Psoas muscle (tissue), 7 donors: ENCODE measurements at regions not wholly inside any gene's neighbourhood (a gene's known extent, or its start where the extent isn't known, plus 50 kb on each side); places are given as distances from the start of the nearest gene placed in this dataset.

Experiments
- ATAC-seq, 4 donors: fragments of 200-7000 bp; cut with Tn5 transposase; one replicate each; pipeline ENCODE4 v1.9.1; 2020; ENCODE audit warnings: moderate library complexity in 3 of 4, mild to moderate bottlenecking in 2 of 4
- DNase-seq, 2 donors: peaks; one replicate each; pipeline ENCODE4 v3.0.0-alpha.2; 2020
- H3K27ac ChIP-seq: fragments of 200-600 bp; one replicate; pipeline ENCODE4 v1.8.0; 2022
- H3K27me3 ChIP-seq, 3 donors: fragments of 200-600 bp in 1 of 3; one replicate each; pipeline versions ENCODE4 v1.6.1 to v1.8.0; 2013 to 2022; ENCODE audit warnings: low read length in 2 of 3, mild to moderate bottlenecking in 2 of 3, moderate library complexity in 1 of 3; ENCODE audit not compliant: insufficient read depth in 3 of 3
- H3K36me3 ChIP-seq, 2 donors: fragments of 200-600 bp in 1 of 2; one replicate each; pipeline versions ENCODE4 v1.6.1 to v1.8.0; 2013 to 2022; ENCODE audit warnings: low read depth in 1 of 2, mild to moderate bottlenecking in 1 of 2, moderate library complexity in 1 of 2; ENCODE audit not compliant: insufficient read depth in 1 of 2
- H3K4me1 ChIP-seq: fragments of 200-600 bp; one replicate; pipeline ENCODE4 v1.8.0; 2022
- H3K4me3 ChIP-seq: fragments of 200-600 bp; one replicate; pipeline ENCODE4 v1.8.0; 2022; ENCODE audit warnings: mild to moderate bottlenecking
- H3K9me3 ChIP-seq: fragments of 200-600 bp; one replicate; pipeline ENCODE4 v1.8.0; 2022
- CTCF ChIP-seq: fragments of 200-600 bp; IDR thresholded peaks from one replicate; pipeline ENCODE4 v1.8.0; 2022; ENCODE audit warnings: antibody characterized with exemption
- WGBS, 3 donors: extraction: QIAGEN DNeasy Blood & Tissue Kit; methylation state at CpG; one replicate each; pipeline versions ENCODE4 v1.1.6 to v1.1.7; 2013; 5-methylcytosine and 5-hydroxymethylcytosine counted together
- intact Hi-C, 2 donors: fragments of 100-400 bp; cut with DNase I; formaldehyde crosslinking; loops; one replicate each; pipeline versions ENCODE4 v1.11.0 to v1.14.2; 2022
- donor health status: healthy with polysubstance abuse.
- donor health status: DM: no; HTN: no; CAD: no; lungs with moderate emphysema.
- donor health status: Bipolar disorder and iron deficiency.
- donor health status: healthy.
- donor health status: DM: yes; HTN: yes; CAD: no.
- donor health status: DM: no; HTN: no; CAD: no.
- donor health status: DM: yes; HTN: yes; CAD: no.

DNA sequence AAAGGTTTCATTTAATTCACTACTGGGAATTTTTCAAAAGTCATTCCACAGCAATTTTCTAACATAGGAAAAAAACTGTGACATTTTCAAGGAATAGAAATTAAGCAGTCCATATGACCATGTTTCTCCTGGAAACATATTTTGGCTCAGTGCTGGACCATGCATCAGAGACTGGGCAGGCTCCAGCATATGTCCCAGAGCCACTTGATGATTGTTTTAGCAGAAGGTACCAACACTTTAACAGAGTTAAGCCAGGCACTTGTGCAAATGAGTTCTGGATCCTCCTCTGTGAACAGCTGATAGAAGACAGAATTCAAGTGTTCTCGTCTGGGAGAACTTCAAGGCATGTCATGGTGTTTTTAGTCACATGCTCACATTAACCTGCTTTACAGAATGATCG lies 516.3 kb downstream of the COL12A1 start:
- WGBS, 3 donors: 36 to 56% (median 50%) methylated on average over 2 of the region's 2 CpGs
- Histone ChIP-seq H3K27me3 (no peaks in the 10 kb centered on the region), H3K9me3 (no peaks in the 10 kb centered on the region), H3K36me3 (no peaks in the 10 kb centered on the region), H3K27ac (no peak overlapping the region), H3K4me1 (no peaks in the 10 kb centered on the region), H3K4me3 (no peak overlapping the region)
- no peak for TF ChIP-seq CTCF
- no peak for ATAC-seq
- intact Hi-C loops: no loop called here
- DNase-seq: no peak

DNA sequence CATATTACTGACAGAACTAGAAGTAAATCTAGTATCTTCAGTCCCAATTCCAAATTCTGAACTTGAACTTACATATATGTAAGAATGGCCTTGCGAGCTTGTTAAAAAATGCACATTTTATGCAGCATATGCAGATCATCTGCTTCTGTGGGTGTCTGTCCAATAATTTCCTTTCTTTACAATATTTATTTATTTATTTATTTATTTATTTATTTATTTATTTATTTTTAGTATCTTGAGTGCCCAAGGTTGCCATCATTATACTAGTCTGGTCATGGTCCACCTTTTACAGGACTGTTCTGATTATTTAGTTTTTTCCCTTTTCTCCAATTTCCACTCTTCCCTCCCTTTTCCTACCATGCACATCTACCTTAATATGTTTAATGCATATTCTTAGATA lies 528.4 kb downstream of the COL12A1 start:
- no peaks in the 10 kb centered on the region for H3K4me1 ChIP-seq
- no peaks in the 10 kb centered on the region for H3K9me3 ChIP-seq
- intact Hi-C loops: no loop called here
- H3K27me3 ChIP-seq: no peaks in the 10 kb centered on the region
- 55 to 94% (median 60%) methylated on average over 1 of the region's 1 CpG for WGBS, 3 donors
- H3K27ac ChIP-seq: no peak overlapping the region
- no peak for DNase-seq
- H3K36me3 ChIP-seq: no peaks in the 10 kb centered on the region
- no peak for ATAC-seq
- no peak overlapping the region for H3K4me3 ChIP-seq
- no peak for TF ChIP-seq CTCF

DNA sequence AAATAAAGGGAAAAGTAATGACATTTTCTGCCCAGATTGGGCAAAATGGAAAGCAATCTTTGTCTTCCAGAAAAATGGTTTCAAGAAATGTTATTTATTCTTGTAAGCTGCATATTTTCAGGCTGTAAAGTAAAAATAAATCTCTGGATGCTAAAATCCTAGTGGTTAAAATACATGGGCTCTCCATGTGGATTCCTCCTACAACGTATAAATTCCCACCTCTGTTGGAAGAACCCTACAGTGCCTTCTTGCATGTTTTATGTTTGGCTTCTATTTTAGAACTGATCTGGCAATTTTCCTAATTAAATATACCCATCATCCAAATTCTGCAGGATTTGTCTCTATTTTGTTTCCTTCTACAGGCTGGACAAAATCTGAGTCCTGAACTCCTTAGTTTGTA lies 528.9 kb downstream of the COL12A1 start:
- Histone ChIP-seq H3K27me3 (no peaks in the 10 kb centered on the region), H3K4me3 (no peak overlapping the region), H3K27ac (no peak overlapping the region), H3K36me3 (no peaks in the 10 kb centered on the region), H3K9me3 (no peaks in the 10 kb centered on the region), H3K4me1 (no peaks in the 10 kb centered on the region)
- no peak for DNase-seq
- TF ChIP-seq CTCF: no peak
- no peak for ATAC-seq
- intact Hi-C loops: no loop called here
- 57 to 63% (median 58%) methylated on average over 1 of the region's 1 CpG for WGBS, 3 donors

DNA sequence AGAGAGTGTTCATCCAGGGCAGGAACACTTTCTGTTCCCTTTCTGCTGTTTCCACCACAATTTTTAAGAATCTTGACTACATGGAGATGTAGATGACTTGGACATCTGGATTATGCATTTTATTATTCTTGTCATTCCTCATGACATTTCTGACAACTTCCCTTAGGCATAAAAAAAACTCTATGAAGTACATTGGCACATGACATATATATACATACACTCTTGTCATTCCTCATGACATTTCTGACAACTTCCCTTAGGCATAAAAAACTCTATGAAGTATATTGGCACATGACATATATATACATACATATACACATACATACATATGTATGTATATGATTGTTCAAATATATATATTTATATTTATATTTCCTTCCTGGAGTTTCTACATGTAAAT lies 531.5 kb downstream of the COL12A1 start:
- H3K9me3 ChIP-seq: no peaks in the 10 kb centered on the region
- TF ChIP-seq CTCF: no peak
- no peak for DNase-seq
- no peaks in the 10 kb centered on the region for H3K27me3 ChIP-seq
- no peaks in the 10 kb centered on the region for H3K4me1 ChIP-seq
- no peaks in the 10 kb centered on the region for H3K36me3 ChIP-seq
- H3K27ac ChIP-seq: no peak overlapping the region
- intact Hi-C loops: no loop called here
- ATAC-seq: no peak
- H3K4me3 ChIP-seq: no peak overlapping the region

DNA sequence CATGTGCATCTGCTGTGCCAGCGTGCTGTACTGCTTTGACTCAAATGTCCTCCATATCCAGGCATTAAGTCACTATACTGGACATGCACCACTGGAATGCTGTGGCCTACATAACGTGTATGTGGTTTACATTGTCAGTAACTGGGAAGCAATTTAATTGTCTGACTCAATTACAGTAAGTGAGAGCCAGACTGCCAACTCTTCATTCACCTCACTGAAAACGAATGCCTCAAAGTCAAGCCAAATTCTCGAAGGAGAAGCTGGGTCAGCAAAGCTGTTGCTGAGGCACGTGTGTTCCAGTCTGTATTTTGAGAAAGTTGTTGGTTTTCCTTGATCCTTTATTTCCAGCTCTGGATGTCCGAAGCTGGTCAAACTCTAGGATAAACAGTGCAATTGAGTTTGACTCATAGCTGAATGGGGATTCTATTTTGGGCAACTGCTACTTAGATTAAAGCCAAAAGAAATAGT lies 534.3 kb downstream of the COL12A1 start:
- no peaks in the 10 kb centered on the region for H3K36me3 ChIP-seq
- H3K4me3 ChIP-seq: no peak overlapping the region
- no peaks in the 10 kb centered on the region for H3K9me3 ChIP-seq
- intact Hi-C loops: no loop called here
- H3K27ac ChIP-seq: no peak overlapping the region
- no peak for TF ChIP-seq CTCF
- no peaks in the 10 kb centered on the region for H3K27me3 ChIP-seq
- H3K4me1 ChIP-seq: no peaks in the 10 kb centered on the region
- 42 to 67% (median 58%) methylated on average over 6 of the region's 6 CpGs for WGBS, 3 donors
- ATAC-seq: no peak
- no peak for DNase-seq
